Fibroblast of the aortic adventitia (primary cell): ENCODE measurements at regions not wholly inside any gene's neighbourhood (a gene's known extent, or its start where the extent isn't known, plus 50 kb on each side); places are given as distances from the start of the nearest gene placed in this dataset.

Source experiments
- DNase-seq: peaks from one replicate; pipeline ENCODE4 v3.0.0-alpha.2; 2010; ENCODE audit warnings: low read depth
- H3K4me3 ChIP-seq: 2 replicates; pipeline ENCODE4 v1.5.1; 2011; ENCODE audit warnings: low read depth, mild to moderate bottlenecking, control low read depth, low read length, moderate library complexity
- CTCF ChIP-seq: IDR thresholded peaks from 2 replicates; pipeline ENCODE4 v1.5.1; 2011; ENCODE audit warnings: mild to moderate bottlenecking, low read length, control low read depth, inconsistent platforms; ENCODE audit not compliant: insufficient read depth

GRCh38 chr22:48478124-48478523 is 1349.5 kb downstream of the BRD1 start:
- no peak for TF ChIP-seq CTCF
- no peak for DNase-seq
- H3K4me3 ChIP-seq = no peak overlapping the region

DNA sequence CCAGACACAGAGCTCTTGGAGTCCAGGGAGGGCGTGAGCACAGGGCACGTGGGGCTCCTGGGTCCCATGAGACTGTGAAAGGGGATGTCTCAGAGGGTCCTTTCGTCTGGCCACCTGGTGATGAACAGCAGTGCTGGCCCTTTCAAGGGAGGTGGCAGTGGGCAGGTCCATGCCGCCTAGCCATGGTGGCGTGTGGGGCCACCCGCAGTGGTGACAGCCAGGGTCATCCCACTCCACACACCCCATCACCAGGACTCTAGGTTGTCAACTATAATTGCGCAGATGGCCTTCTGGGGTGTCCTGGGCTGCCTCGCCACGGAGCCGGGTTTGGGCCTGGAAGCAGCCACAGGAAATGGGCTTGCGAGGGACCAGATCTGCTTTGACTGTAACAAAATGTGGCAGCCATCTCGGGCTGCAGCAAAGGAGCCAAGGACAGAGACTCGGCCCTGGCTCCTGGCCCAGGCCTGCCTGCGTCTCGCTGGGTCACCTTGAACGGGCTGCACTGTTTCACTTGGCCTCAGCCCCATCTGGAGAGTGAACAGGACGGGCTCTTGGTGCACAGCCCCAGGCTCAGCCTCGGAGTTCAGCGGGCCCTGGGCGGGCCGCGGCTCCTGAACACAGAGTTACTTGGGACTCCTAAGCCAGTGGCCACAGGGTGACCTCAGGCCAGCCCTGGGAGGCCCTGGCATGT is 1350.5 kb downstream of the BRD1 start:
- no peak overlapping the region for H3K4me3 ChIP-seq
- DNase-seq = no peak
- no peak for TF ChIP-seq CTCF

DNA sequence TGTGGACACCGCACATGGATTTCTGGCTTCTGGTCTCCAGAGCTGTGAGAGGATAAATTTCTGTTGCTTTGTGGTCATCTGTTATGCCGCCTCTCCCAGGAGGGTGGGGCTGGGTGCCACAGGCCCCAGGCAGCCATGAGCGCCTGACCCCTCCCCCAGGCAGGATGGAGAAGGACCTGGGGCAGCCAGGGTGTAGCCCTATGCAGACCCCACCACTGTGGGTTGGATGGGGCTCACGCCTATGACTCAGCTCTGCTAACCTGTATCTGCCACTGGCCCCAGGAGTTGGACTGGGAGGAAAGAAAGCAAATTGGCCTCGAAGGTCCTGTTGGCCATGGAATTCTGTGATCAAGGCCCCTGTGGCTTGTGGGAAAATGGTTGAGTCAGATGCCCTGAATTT is 1351.1 kb downstream of the BRD1 start:
- TF ChIP-seq CTCF = no peak
- no peak overlapping the region for H3K4me3 ChIP-seq
- DNase-seq = no peak

DNA sequence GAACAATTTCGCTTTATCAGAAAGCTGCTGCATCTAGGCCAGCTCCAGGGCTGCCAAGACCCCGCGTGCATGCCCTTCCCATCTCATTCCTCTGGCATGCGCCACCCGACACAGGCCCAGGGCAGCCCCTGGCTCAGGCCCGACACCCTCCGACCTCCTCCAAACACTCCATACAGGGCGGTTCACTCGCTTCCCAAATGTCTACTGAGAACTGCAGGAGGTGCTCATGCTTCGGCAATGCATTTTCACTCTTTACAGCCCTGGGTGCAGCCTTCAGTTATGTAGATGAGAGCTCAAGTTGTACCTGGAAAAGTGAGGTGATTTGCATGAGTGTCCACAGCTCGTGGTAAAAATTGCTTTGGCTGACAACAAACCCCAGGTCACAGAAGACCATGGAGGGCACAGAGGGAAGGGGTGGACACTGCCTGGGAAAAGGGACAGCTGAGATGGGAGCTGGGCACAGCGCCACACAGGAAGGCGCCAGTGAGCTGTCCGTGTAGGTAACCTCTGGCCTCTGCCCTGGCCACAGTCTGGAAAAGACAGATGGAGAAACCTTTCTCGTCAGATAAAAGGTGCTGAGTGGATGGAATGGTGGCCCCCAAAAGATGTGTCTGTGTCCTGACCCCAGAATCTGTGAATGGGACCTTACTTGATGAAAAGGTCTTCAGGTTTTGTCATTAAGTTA is 1351.9 kb downstream of the BRD1 start:
- no peak overlapping the region for H3K4me3 ChIP-seq
- DNase-seq = no peak
- no peak for TF ChIP-seq CTCF

GRCh38 chr22:48474881-48475280 is 1352.8 kb downstream of the BRD1 start:
- no peak for TF ChIP-seq CTCF
- DNase-seq = no peak

GRCh38 chr22:48473202-48473601 is 1354.5 kb downstream of the BRD1 start:
- H3K4me3 ChIP-seq = no peak overlapping the region

More at GRCh38 chr22:48474881-48475280, 1352.8 kb downstream of the BRD1 start:
- H3K4me3 ChIP-seq = no peak overlapping the region

More at GRCh38 chr22:48473202-48473601, 1354.5 kb downstream of the BRD1 start:
- no peak for TF ChIP-seq CTCF
- no peak for DNase-seq
